GM21737 (cell line): ENCODE measurements at regions not wholly inside any gene's neighbourhood (a gene's known extent, or its start where the extent isn't known, plus 50 kb on each side); places are given as distances from the start of the nearest gene placed in this dataset.
"Not testable (repeated sequence)": the region's sequence is repeated elsewhere in the genome, so short reads cannot be mapped to it uniquely, and the experiment has no call there.

Experiments
- ATAC-seq: cut with Tn5 transposase; IDR thresholded peaks from one replicate; pipeline ENCODE4 v1.9.1; 2021; ENCODE audit warnings: mild to moderate bottlenecking, moderate library complexity; ENCODE audit not compliant: unreplicated experiment

- ATAC-seq: no peak
These were observed 170.1 kb downstream of the RPRM start for GRCh38 chr2:153308466-153308865.

- no peak for ATAC-seq
These were observed 171.3 kb downstream of the RPRM start for GRCh38 chr2:153307223-153307622.

- no peak for ATAC-seq
These were observed 178.8 kb downstream of the RPRM start for GRCh38 chr2:153299809-153300208.

- no peak for ATAC-seq
These were observed 179.3 kb downstream of the RPRM start for GRCh38 chr2:153299217-153299616.

GRCh38 chr2:153294199-153294786 is 184.3 kb downstream of the RPRM start:
- ATAC-seq: no peak

- ATAC-seq: no peak
These were observed 186.8 kb downstream of the RPRM start for GRCh38 chr2:153291718-153292117.

GRCh38 chr2:153287109-153287801 is 191.3 kb downstream of the RPRM start:
- ATAC-seq: no peak

- ATAC-seq: no peak
These were observed 209.6 kb downstream of the RPRM start for GRCh38 chr2:153268941-153269461.

GRCh38 chr2:153256876-153257275 is 221.7 kb downstream of the RPRM start:
- ATAC-seq: not testable (repeated sequence)

GRCh38 chr2:153246636-153247035 is 231.9 kb downstream of the RPRM start:
- not testable (repeated sequence) for ATAC-seq

GRCh38 chr2:153235516-153235915 is 243.0 kb downstream of the RPRM start:
- ATAC-seq: peak; percentile 95

GRCh38 chr2:153232464-153232863 is 246.1 kb downstream of the RPRM start:
- no peak for ATAC-seq

GRCh38 chr2:153230977-153231376 is 247.6 kb downstream of the RPRM start:
- ATAC-seq: no peak

GRCh38 chr2:153228904-153229303 is 249.7 kb downstream of the RPRM start:
- ATAC-seq: no peak

- no peak for ATAC-seq
These were observed 250.6 kb downstream of the RPRM start for GRCh38 chr2:153227981-153228380.

- no peak for ATAC-seq
These were observed 256.1 kb downstream of the RPRM start for GRCh38 chr2:153222231-153223165.

GRCh38 chr2:153221506-153221905 is 257.1 kb downstream of the RPRM start:
- ATAC-seq: no peak

GRCh38 chr2:153221087-153221486 is 257.5 kb downstream of the RPRM start:
- no peak for ATAC-seq

- no peak for ATAC-seq
These were observed 259.7 kb downstream of the RPRM start for GRCh38 chr2:153218851-153219250.

- no peak for ATAC-seq
These were observed 264.2 kb downstream of the RPRM start for GRCh38 chr2:153214337-153214736.

- ATAC-seq: no peak
These were observed 265.5 kb downstream of the RPRM start for GRCh38 chr2:153213022-153213421.
